GM12878 (cell line): ENCODE measurements at regions not wholly inside any gene's neighbourhood (a gene's known extent, or its start where the extent isn't known, plus 50 kb on each side); places are given as distances from the start of the nearest gene placed in this dataset.

Experiments used
- ATAC-seq: fragments of 200-7000 bp; cut with Tn5 transposase; 3 replicates; pipeline ENCODE4 v1.9.1; 2020; ENCODE audit warnings: mild to moderate bottlenecking, moderate library complexity
- BruUV-seq: library from RNA; stranded (reverse); fragments of 400-500 nt; replicated peaks from 2 replicates; lab custom pipeline; 2021; lab: Mats Ljungman, UMichigan
- CTCF ChIA-PET: fragments of 300-600 bp; sonication (Branson Sonifier 250); formaldehyde crosslinking; extraction: SDS; loops from one replicate; lab custom pipeline; 2021; ENCODE audit warnings: inconsistent platforms; lab: Yijun Ruan, JAX
- POLR2A ChIA-PET: fragments of 350-600 bp; formaldehyde crosslinking; extraction: SDS; loops from one replicate; lab custom pipeline; 2021; ENCODE audit warnings: inconsistent platforms; lab: Charles Lee
- RAD21 ChIA-PET: fragments of 300-600 bp; sonication (Branson Sonifier 250); formaldehyde crosslinking; loops from one replicate; lab custom pipeline; 2023; ENCODE audit warnings: antibody characterized with exemption; ENCODE audit not compliant: unreplicated experiment; lab: Charles Lee
- SMC1A ChIA-PET: fragments of 300-600 bp; sonication (Branson Sonifier 250); formaldehyde crosslinking; loops from one replicate; lab custom pipeline; 2023; ENCODE audit not compliant: unreplicated experiment, uncharacterized antibody; lab: Charles Lee
- DNase-seq: peaks from one replicate; pipeline ENCODE4 v3.0.0-alpha.2; 2011; ENCODE audit warnings: low read depth, low spot score
- FAIRE-seq: peaks from 3 replicates; lab custom pipeline; 2011; peaks lifted over from hg19 to GRCh38; lab: Jason Lieb, UNC
- H2AFZ ChIP-seq: 2 replicates; pipeline ENCODE4 v1.6.0; 2011; ENCODE audit warnings: low read depth, low read length, control low read depth; ENCODE audit not compliant: control insufficient read depth
- H3K27ac ChIP-seq: 2 replicates; pipeline ENCODE4 v1.5.1; 2011; ENCODE audit warnings: control low read depth; ENCODE audit not compliant: control insufficient read depth, insufficient read depth
- H3K27me3 ChIP-seq, 2 experiments: replicated peaks in 1 of 2; 2 replicates each; pipeline versions ENCODE4 v1.6.0 to v1.6.1; 2011; ENCODE audit warnings: low read length in 1 of 2; ENCODE audit not compliant: control insufficient read depth in 2 of 2, insufficient read depth in 2 of 2
- H3K36me3 ChIP-seq, 2 experiments: 2 replicates each; pipeline ENCODE4 v1.5.1; 2011; ENCODE audit warnings: low read length in 1 of 2; ENCODE audit not compliant: control insufficient read depth in 2 of 2, insufficient read depth in 2 of 2
- H3K4me1 ChIP-seq: 2 replicates; pipeline ENCODE4 v1.6.1; 2011; ENCODE audit warnings: mild to moderate bottlenecking, low read length, moderate library complexity, mixed read lengths; ENCODE audit not compliant: control insufficient read depth, insufficient read depth
- H3K4me2 ChIP-seq: 2 replicates; pipeline ENCODE4 v1.6.0; 2011; ENCODE audit warnings: control low read depth; ENCODE audit not compliant: control insufficient read depth, insufficient read depth
- H3K4me3 ChIP-seq: fragments of 200-600 bp; sonication (generic); 2 replicates; pipeline ENCODE4 v1.5.1; 2016
- H3K79me2 ChIP-seq: 2 replicates; pipeline ENCODE4 v1.6.0; 2011; ENCODE audit warnings: low read length; ENCODE audit not compliant: control insufficient read depth, insufficient read depth
- H3K9ac ChIP-seq: 2 replicates; pipeline ENCODE4 v1.8.0; 2011; ENCODE audit warnings: low read length, control low read depth, mixed read lengths; ENCODE audit not compliant: control insufficient read depth, insufficient read depth
- H3K9me3 ChIP-seq: replicated peaks from 3 replicates; pipeline ENCODE4 v1.5.1; 2011; ENCODE audit warnings: mild to moderate bottlenecking, low read length; ENCODE audit not compliant: control insufficient read depth, insufficient read depth
- H4K20me1 ChIP-seq: 2 replicates; pipeline ENCODE4 v1.6.0; 2011; ENCODE audit not compliant: control insufficient read depth, insufficient read depth
- CBFB ChIP-seq: IDR thresholded peaks from 2 replicates; pipeline ENCODE4 v1.6.1; 2016; ENCODE audit warnings: antibody characterized with exemption, low read depth
- CHD4 ChIP-seq: fragments of 200-600 bp; sonication (generic); IDR thresholded peaks from 2 replicates; pipeline ENCODE4 v1.6.1; 2016; ENCODE audit warnings: mild to moderate bottlenecking
- EP300 ChIP-seq, 2 experiments: fragments of 150-350 bp in 1 of 2; IDR thresholded peaks; 2 replicates each; pipeline ENCODE4 v1.6.1; 2011 to 2012; ENCODE audit warnings: low read depth in 2 of 2, low read length in 2 of 2, borderline replicate concordance in 1 of 2, improper control_type of control experiment in 1 of 2, inconsistent platforms in 1 of 2; ENCODE audit not compliant: control insufficient read depth in 1 of 2
- FOXM1 ChIP-seq: IDR thresholded peaks from 2 replicates; pipeline ENCODE4 v1.6.1; 2012; ENCODE audit warnings: low read depth, mild to moderate bottlenecking, inconsistent platforms, low read length, moderate library complexity
- MYC ChIP-seq: IDR thresholded peaks from 2 replicates; pipeline ENCODE4 v1.6.1; 2011; ENCODE audit warnings: mild to moderate bottlenecking, low read length, moderate library complexity, inconsistent platforms; ENCODE audit not compliant: insufficient read depth, insufficient replicate concordance, insufficient read length, severe bottlenecking
- PML ChIP-seq: IDR thresholded peaks from 2 replicates; pipeline ENCODE4 v1.6.1; 2012; ENCODE audit warnings: low read length, inconsistent platforms
- POLR2AphosphoS2 ChIP-seq: IDR thresholded peaks from 2 replicates; pipeline ENCODE4 v1.6.1; 2011; ENCODE audit warnings: low read depth, mild to moderate bottlenecking, low read length, improper control_type of control experiment, moderate library complexity
- RAD51 ChIP-seq: fragments of 450-650 bp; IDR thresholded peaks from 2 replicates; pipeline ENCODE4 v1.6.1; 2016; ENCODE audit warnings: moderate library complexity, mild to moderate bottlenecking, inconsistent platforms
- SRF ChIP-seq, 2 experiments: IDR thresholded peaks; 2 replicates each; pipeline ENCODE4 v1.6.1; 2011; ENCODE audit warnings: low read depth in 2 of 2, low read length in 2 of 2, mild to moderate bottlenecking in 1 of 2, moderate library complexity in 1 of 2
- SUPT20H ChIP-seq: IDR thresholded peaks from 2 replicates; pipeline ENCODE4 v1.6.1; 2011; ENCODE audit warnings: low read depth, mild to moderate bottlenecking, low read length, moderate library complexity, borderline replicate concordance; ENCODE audit not compliant: control insufficient read depth
- TCF12 ChIP-seq: IDR thresholded peaks from 2 replicates; pipeline ENCODE4 v1.6.1; 2011; ENCODE audit warnings: low read depth, mild to moderate bottlenecking, low read length
- TCF3 ChIP-seq: IDR thresholded peaks from 2 replicates; pipeline ENCODE4 v1.6.1; 2012; ENCODE audit warnings: low read depth, mild to moderate bottlenecking, low read length, borderline replicate concordance; ENCODE audit not compliant: insufficient read depth
- YY1 ChIP-seq: IDR thresholded peaks from 2 replicates; pipeline ENCODE4 v1.6.1; 2011; ENCODE audit warnings: low read depth, mild to moderate bottlenecking, low read length
- whole genome bisulfite sequencing: methylation state at CpG from one replicate; pipeline ENCODE4 v1.1.6; 2016; ENCODE audit warnings: low lambda C conversion rate; ENCODE audit not compliant: insufficient replicate concordance, insufficient coverage; ENCODE audit errors: missing lambda C conversion rate; 5-methylcytosine and 5-hydroxymethylcytosine counted together
- in situ Hi-C: fragments of 300-500 bp; cut with MboI; formaldehyde crosslinking; loops from 9 replicates; pipeline ENCODE4 v1.14.3; 2018; ENCODE audit warnings: mixed read lengths
- intact Hi-C: fragments of 100-400 bp; cut with micrococcal nuclease; formaldehyde crosslinking; loops from one replicate; pipeline ENCODE4 v1.14.2; 2022; ENCODE audit not compliant: unreplicated experiment
- TF ChIP-seq, protein P1 (sequence below): fragments of 450-650 bp; IDR thresholded peaks from 2 replicates; pipeline ENCODE4 v1.6.1; 2017; ENCODE audit warnings: mild to moderate bottlenecking, moderate library complexity
- TF ChIP-seq, protein P2 (sequence below): IDR thresholded peaks from 2 replicates; pipeline ENCODE4 v1.6.1; 2012; ENCODE audit warnings: mild to moderate bottlenecking, low read depth, low read length

- intact Hi-C loops (no loop called here), in situ Hi-C loops (no loop called here)
- Histone ChIP-seq H3K27me3 (no peaks in the 10 kb centered on the region), H2AFZ (no peak overlapping the region), H3K36me3 (no peaks in the 10 kb centered on the region), H3K79me2 (no peaks in the 10 kb centered on the region), H3K4me3 (peak overlapping the region; percentile 47; the same call in 1 of the 2 replicates), H3K4me1 (no peaks in the 10 kb centered on the region), H3K9me3 (no peaks in the 10 kb centered on the region), H3K27ac (no peak overlapping the region), H3K4me2 (peak overlapping the region; percentile 59), H4K20me1 (no peaks in the 10 kb centered on the region), H3K9ac (no peak overlapping the region)
- ChIA-PET RAD21 (no interaction called here), SMC1A (no interaction called here), CTCF (no interaction called here), POLR2A (no interaction called here)
- FAIRE-seq (no peak), DNase-seq (no peak), ATAC-seq (no peak)
- WGBS = 79% methylated on average over 14 of the region's 14 CpGs
- no TSS peak for BruUV-seq
- no peak for TF ChIP-seq CHD4
- TF ChIP-seq POLR2AphosphoS2 = no peak
- no peak for TF ChIP-seq YY1
- TF ChIP-seq, protein P1, sequence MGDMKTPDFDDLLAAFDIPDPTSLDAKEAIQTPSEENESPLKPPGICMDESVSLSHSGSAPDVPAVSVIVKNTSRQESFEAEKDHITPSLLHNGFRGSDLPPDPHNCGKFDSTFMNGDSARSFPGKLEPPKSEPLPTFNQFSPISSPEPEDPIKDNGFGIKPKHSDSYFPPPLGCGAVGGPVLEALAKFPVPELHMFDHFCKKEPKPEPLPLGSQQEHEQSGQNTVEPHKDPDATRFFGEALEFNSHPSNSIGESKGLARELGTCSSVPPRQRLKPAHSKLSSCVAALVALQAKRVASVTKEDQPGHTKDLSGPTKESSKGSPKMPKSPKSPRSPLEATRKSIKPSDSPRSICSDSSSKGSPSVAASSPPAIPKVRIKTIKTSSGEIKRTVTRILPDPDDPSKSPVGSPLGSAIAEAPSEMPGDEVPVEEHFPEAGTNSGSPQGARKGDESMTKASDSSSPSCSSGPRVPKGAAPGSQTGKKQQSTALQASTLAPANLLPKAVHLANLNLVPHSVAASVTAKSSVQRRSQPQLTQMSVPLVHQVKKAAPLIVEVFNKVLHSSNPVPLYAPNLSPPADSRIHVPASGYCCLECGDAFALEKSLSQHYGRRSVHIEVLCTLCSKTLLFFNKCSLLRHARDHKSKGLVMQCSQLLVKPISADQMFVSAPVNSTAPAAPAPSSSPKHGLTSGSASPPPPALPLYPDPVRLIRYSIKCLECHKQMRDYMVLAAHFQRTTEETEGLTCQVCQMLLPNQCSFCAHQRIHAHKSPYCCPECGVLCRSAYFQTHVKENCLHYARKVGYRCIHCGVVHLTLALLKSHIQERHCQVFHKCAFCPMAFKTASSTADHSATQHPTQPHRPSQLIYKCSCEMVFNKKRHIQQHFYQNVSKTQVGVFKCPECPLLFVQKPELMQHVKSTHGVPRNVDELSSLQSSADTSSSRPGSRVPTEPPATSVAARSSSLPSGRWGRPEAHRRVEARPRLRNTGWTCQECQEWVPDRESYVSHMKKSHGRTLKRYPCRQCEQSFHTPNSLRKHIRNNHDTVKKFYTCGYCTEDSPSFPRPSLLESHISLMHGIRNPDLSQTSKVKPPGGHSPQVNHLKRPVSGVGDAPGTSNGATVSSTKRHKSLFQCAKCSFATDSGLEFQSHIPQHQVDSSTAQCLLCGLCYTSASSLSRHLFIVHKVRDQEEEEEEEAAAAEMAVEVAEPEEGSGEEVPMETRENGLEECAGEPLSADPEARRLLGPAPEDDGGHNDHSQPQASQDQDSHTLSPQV = no peak
- no peak for TF ChIP-seq MYC
- TF ChIP-seq TCF3 = no peak
- no peak for TF ChIP-seq RAD51
- TF ChIP-seq EP300 (IDR thresholded peaks at IDR 0.05; ENCODE audit: borderline replicate concordance in 1 of 2, control insufficient read depth in 1 of 2, low read depth in 2 of 2, low read length in 2 of 2) = no peak
- no peak for TF ChIP-seq FOXM1
- no peak for TF ChIP-seq PML
- TF ChIP-seq TCF12 = no peak
- TF ChIP-seq SRF (IDR thresholded peaks at IDR 0.05; ENCODE audit: low read depth in 2 of 2, low read length in 2 of 2) = no peak
- TF ChIP-seq SUPT20H = no peak
- TF ChIP-seq, protein P2, sequence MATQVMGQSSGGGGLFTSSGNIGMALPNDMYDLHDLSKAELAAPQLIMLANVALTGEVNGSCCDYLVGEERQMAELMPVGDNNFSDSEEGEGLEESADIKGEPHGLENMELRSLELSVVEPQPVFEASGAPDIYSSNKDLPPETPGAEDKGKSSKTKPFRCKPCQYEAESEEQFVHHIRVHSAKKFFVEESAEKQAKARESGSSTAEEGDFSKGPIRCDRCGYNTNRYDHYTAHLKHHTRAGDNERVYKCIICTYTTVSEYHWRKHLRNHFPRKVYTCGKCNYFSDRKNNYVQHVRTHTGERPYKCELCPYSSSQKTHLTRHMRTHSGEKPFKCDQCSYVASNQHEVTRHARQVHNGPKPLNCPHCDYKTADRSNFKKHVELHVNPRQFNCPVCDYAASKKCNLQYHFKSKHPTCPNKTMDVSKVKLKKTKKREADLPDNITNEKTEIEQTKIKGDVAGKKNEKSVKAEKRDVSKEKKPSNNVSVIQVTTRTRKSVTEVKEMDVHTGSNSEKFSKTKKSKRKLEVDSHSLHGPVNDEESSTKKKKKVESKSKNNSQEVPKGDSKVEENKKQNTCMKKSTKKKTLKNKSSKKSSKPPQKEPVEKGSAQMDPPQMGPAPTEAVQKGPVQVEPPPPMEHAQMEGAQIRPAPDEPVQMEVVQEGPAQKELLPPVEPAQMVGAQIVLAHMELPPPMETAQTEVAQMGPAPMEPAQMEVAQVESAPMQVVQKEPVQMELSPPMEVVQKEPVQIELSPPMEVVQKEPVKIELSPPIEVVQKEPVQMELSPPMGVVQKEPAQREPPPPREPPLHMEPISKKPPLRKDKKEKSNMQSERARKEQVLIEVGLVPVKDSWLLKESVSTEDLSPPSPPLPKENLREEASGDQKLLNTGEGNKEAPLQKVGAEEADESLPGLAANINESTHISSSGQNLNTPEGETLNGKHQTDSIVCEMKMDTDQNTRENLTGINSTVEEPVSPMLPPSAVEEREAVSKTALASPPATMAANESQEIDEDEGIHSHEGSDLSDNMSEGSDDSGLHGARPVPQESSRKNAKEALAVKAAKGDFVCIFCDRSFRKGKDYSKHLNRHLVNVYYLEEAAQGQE = no peak
- no peak for TF ChIP-seq CBFB
These were observed 178.2 kb downstream of the IGLL1 start for GRCh38 chr22:23401910-23402274.
